ENCODE measurements at regions not wholly inside any gene's neighbourhood (a gene's known extent, or its start where the extent isn't known, plus 50 kb on each side); places are given as distances from the start of the nearest gene placed in this dataset.

- H2AFZ ChIP-seq (ENCODE audit: insufficient read depth, low read depth, low read length, poor library complexity, severe bottlenecking): no peak overlapping the region
- no peaks in the 10 kb centered on the region for H3K79me2 ChIP-seq (ENCODE audit: insufficient read depth, low read length)
- no peaks in the 10 kb centered on the region for H3K9me3 ChIP-seq (replicated peaks in 1 of 2; ENCODE audit: control insufficient read depth in 1 of 2, insufficient read depth in 1 of 2, low read length in 2 of 2)
- DNase-seq: peak in 2 of 3 donors; percentile 1 to 13
- H3K27ac Mint-ChIP-seq: no peak overlapping the region
- no peaks in the 10 kb centered on the region for H3K9me3 Mint-ChIP-seq
- no peaks in the 10 kb centered on the region for H3K4me1 Mint-ChIP-seq
- 18% methylated on average over 6 of the region's 7 CpGs for WGBS (ENCODE audit: insufficient coverage)
- no peak overlapping the region for H3K4me2 ChIP-seq (replicated peaks; ENCODE audit: extremely low read depth, low read length, poor library complexity, severe bottlenecking)
- no peaks in the 10 kb centered on the region for H3K36me3 ChIP-seq (replicated peaks in 1 of 2; ENCODE audit: control insufficient read depth in 1 of 2, insufficient read depth in 2 of 2, low read length in 2 of 2)
- no peak overlapping the region for H3K4me3 Mint-ChIP-seq
- H4K20me1 ChIP-seq (ENCODE audit: insufficient read depth, low read length): no peaks in the 10 kb centered on the region
- H3K27me3 ChIP-seq (ENCODE audit: control insufficient read depth in 2 of 2, insufficient read depth in 2 of 2, low read length in 2 of 2): no peaks in the 10 kb centered on the region
- no peaks in the 10 kb centered on the region for H3K36me3 Mint-ChIP-seq
- H3K4me3 ChIP-seq (replicated peaks in 1 of 3; ENCODE audit: low read depth in 2 of 3, low read length in 3 of 3): no peak overlapping the region
- TF ChIP-seq, protein P1, sequence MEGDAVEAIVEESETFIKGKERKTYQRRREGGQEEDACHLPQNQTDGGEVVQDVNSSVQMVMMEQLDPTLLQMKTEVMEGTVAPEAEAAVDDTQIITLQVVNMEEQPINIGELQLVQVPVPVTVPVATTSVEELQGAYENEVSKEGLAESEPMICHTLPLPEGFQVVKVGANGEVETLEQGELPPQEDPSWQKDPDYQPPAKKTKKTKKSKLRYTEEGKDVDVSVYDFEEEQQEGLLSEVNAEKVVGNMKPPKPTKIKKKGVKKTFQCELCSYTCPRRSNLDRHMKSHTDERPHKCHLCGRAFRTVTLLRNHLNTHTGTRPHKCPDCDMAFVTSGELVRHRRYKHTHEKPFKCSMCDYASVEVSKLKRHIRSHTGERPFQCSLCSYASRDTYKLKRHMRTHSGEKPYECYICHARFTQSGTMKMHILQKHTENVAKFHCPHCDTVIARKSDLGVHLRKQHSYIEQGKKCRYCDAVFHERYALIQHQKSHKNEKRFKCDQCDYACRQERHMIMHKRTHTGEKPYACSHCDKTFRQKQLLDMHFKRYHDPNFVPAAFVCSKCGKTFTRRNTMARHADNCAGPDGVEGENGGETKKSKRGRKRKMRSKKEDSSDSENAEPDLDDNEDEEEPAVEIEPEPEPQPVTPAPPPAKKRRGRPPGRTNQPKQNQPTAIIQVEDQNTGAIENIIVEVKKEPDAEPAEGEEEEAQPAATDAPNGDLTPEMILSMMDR (IDR thresholded peaks at IDR 0.05): peak; percentile 50
- H3K9ac ChIP-seq (ENCODE audit: insufficient read depth, low read length, poor library complexity, severe bottlenecking): no peak overlapping the region
- H3K27me3 Mint-ChIP-seq (ENCODE audit: low read depth in 3 of 3): peaks cover 0 to 2% (median 1%) of the 10 kb centered on the region in 3 donors
- H3K27ac ChIP-seq (ENCODE audit: low read depth in 1 of 2, low read length in 2 of 2): no peak overlapping the region
- no peaks in the 10 kb centered on the region for H3K4me1 ChIP-seq (ENCODE audit: control insufficient read depth in 1 of 2, insufficient read depth in 2 of 2, low read length in 2 of 2)
- intact Hi-C loops (cut with micrococcal nuclease): loop anchor here in 1 of 2 donors (5.0 kb wide), 1 partner anchor 815 kb away; no protein-coding TSS in a partner anchor
Observed at GRCh38 chr20:24102290-24102689, 113.7 kb upstream of the GGTLC1 start.

DNA sequence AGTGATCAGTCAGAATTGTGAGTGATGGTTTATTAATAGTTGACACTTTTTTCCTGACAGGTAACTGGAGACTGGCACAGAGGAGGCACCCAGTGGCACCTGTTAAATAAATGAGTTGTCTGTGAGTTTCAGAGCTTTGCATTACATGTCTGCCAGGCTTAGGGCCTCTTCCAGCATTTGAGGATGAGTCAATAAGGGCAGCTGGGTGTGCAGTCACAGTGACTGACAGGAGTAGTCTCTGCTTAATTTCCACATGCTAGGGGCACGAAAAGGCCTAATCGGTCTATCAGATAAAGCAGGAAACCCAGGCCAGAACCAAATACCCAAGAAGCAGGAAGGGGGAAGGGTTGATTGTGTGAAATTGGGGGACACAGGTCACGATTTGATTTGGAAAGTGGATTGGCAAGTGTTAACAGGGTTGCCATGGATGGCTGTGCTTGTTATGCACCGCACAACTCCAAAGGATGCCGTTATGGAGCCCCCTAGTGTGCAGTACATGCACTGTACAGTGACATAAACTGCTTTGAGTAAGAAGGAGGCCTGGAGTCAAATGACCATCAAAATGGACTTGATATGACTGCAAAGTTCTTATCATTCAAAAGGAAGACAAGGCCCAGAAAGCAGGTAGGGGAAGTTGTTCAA lies 111.9 kb upstream of the GGTLC1 start:
- 20% methylated on average over 4 of the region's 5 CpGs for WGBS (ENCODE audit: insufficient coverage)
- H3K27ac Mint-ChIP-seq: peak overlapping the region in 1 of 7 donors; percentile 58
- H3K36me3 ChIP-seq (replicated peaks in 1 of 2; ENCODE audit: control insufficient read depth in 1 of 2, insufficient read depth in 2 of 2, low read length in 2 of 2): no peaks in the 10 kb centered on the region
- no peak overlapping the region for H3K4me3 Mint-ChIP-seq
- no peaks in the 10 kb centered on the region for H3K36me3 Mint-ChIP-seq
- H3K4me1 ChIP-seq (ENCODE audit: control insufficient read depth in 1 of 2, insufficient read depth in 2 of 2, low read length in 2 of 2): no peaks in the 10 kb centered on the region
- TF ChIP-seq, protein P1 (IDR thresholded peaks at IDR 0.05): peak; percentile 78
- intact Hi-C loops (cut with micrococcal nuclease): loop anchor here in 1 of 2 donors (5.0 kb wide), 1 partner anchor 817 kb away; no protein-coding TSS in a partner anchor
- no peak overlapping the region for H3K4me3 ChIP-seq (replicated peaks in 1 of 3; ENCODE audit: low read depth in 2 of 3, low read length in 3 of 3)
- H4K20me1 ChIP-seq (ENCODE audit: insufficient read depth, low read length): no peaks in the 10 kb centered on the region
- no peaks in the 10 kb centered on the region for H3K27me3 ChIP-seq (ENCODE audit: control insufficient read depth in 2 of 2, insufficient read depth in 2 of 2, low read length in 2 of 2)
- no peak overlapping the region for H3K27ac ChIP-seq (ENCODE audit: low read depth in 1 of 2, low read length in 2 of 2)
- H3K4me1 Mint-ChIP-seq: no peaks in the 10 kb centered on the region
- no peaks in the 10 kb centered on the region for H3K9me3 Mint-ChIP-seq
- no peak overlapping the region for H3K9ac ChIP-seq (ENCODE audit: insufficient read depth, low read length, poor library complexity, severe bottlenecking)
- peak in 2 of 3 donors; percentile 22 to 25 for DNase-seq
- peaks cover 1 to 5% (median 1%) of the 10 kb centered on the region in 3 donors for H3K27me3 Mint-ChIP-seq (ENCODE audit: low read depth in 3 of 3)
- no peaks in the 10 kb centered on the region for H3K79me2 ChIP-seq (ENCODE audit: insufficient read depth, low read length)
- no peak overlapping the region for H2AFZ ChIP-seq (ENCODE audit: insufficient read depth, low read depth, low read length, poor library complexity, severe bottlenecking)
- no peak overlapping the region for H3K4me2 ChIP-seq (replicated peaks; ENCODE audit: extremely low read depth, low read length, poor library complexity, severe bottlenecking)
- no peaks in the 10 kb centered on the region for H3K9me3 ChIP-seq (replicated peaks in 1 of 2; ENCODE audit: control insufficient read depth in 1 of 2, insufficient read depth in 1 of 2, low read length in 2 of 2)

Measured in CD14-positive monocyte (primary cell).